WTC11 (cell line): ENCODE measurements at regions not wholly inside any gene's neighbourhood (a gene's known extent, or its start where the extent isn't known, plus 50 kb on each side); places are given as distances from the start of the nearest gene placed in this dataset.
A peak's percentile ranks its signal among the peaks of the same experiment; 100 is the strongest.

Experiments used
- ATAC-seq: fragments of 200-7000 bp; cut with Tn5 transposase; 2 replicates; pipeline ENCODE4 v1.10.0; 2021; ENCODE audit warnings: mild to moderate bottlenecking, moderate library complexity
- CTCF ChIA-PET: fragments of 300-600 bp; sonication (Branson Sonifier 250); formaldehyde crosslinking; loops from one replicate; lab custom pipeline; 2021; ENCODE audit warnings: antibody characterized with exemption; lab: Charles Lee
- POLR2A ChIA-PET: fragments of 350-600 bp; sonication (Branson Sonifier 250); formaldehyde crosslinking; loops from one replicate; lab custom pipeline; 2021; ENCODE audit warnings: antibody characterized with exemption; lab: Charles Lee
- DNase-seq: peaks from one replicate; pipeline ENCODE4 v3.0.0; 2021; ENCODE audit warnings: low spot score
- H3K27ac Mint-ChIP-seq: 2 replicates; pipeline ENCODE4 v1.8.0; 2021; ENCODE audit warnings: mixed read lengths
- H3K27me3 Mint-ChIP-seq: 2 replicates; pipeline ENCODE4 v1.8.0; 2021; ENCODE audit warnings: low read depth, mild to moderate bottlenecking, moderate library complexity, mixed read lengths
- H3K36me3 Mint-ChIP-seq: 2 replicates; pipeline ENCODE4 v1.8.0; 2021; ENCODE audit warnings: mixed read lengths
- H3K4me1 Mint-ChIP-seq: 2 replicates; pipeline ENCODE4 v1.8.0; 2022; ENCODE audit warnings: mixed read lengths
- H3K4me3 Mint-ChIP-seq: 2 replicates; pipeline ENCODE4 v1.8.0; 2021; ENCODE audit warnings: mild to moderate bottlenecking, moderate library complexity, mixed read lengths
- H3K9me3 Mint-ChIP-seq: 2 replicates; pipeline ENCODE4 v1.8.0; 2021; ENCODE audit warnings: mixed read lengths
- CBFB ChIP-seq: sonication (generic); formaldehyde crosslinking; IDR thresholded peaks from 2 replicates; pipeline ENCODE4 v1.8.1; 2022; ENCODE audit warnings: mild to moderate bottlenecking, low read depth, missing genetic modification reagents
- CREB1 ChIP-seq: sonication (generic); formaldehyde crosslinking; IDR thresholded peaks from 2 replicates; pipeline ENCODE4 v1.8.0; 2023; ENCODE audit warnings: mild to moderate bottlenecking, missing genetic modification reagents
- CREM ChIP-seq: sonication (generic); formaldehyde crosslinking; IDR thresholded peaks from 2 replicates; pipeline ENCODE4 v1.8.1; 2022; ENCODE audit warnings: mild to moderate bottlenecking, missing genetic modification reagents, moderate library complexity
- GABPB1 ChIP-seq: sonication (generic); formaldehyde crosslinking; IDR thresholded peaks from 2 replicates; pipeline ENCODE4 v1.8.1; 2023; ENCODE audit warnings: mild to moderate bottlenecking, missing genetic modification reagents
- GRHL2 ChIP-seq: fragments of 250-450 bp; sonication (Bioruptor Pico); IDR thresholded peaks from 2 replicates; pipeline ENCODE4 v1.8.0; 2022; ENCODE audit warnings: mild to moderate bottlenecking, moderate library complexity; ENCODE audit not compliant: insufficient replicate concordance, severe bottlenecking
- MYBL2 ChIP-seq: sonication (generic); formaldehyde crosslinking; IDR thresholded peaks from 2 replicates; pipeline ENCODE4 v1.8.1; 2023; ENCODE audit warnings: mild to moderate bottlenecking, moderate library complexity, missing genetic modification reagents
- NR1H2 ChIP-seq: sonication (generic); formaldehyde crosslinking; IDR thresholded peaks from 2 replicates; pipeline ENCODE4 v1.9.0; 2021; ENCODE audit warnings: mild to moderate bottlenecking, moderate library complexity, missing genetic modification reagents
- NR3C1 ChIP-seq: sonication (generic); formaldehyde crosslinking; conservative IDR thresholded peaks from 2 replicates; pipeline ENCODE4 v1.8.1; 2023; ENCODE audit warnings: low read depth, mild to moderate bottlenecking, missing genetic modification reagents
- SMAD3 ChIP-seq: sonication (generic); formaldehyde crosslinking; IDR thresholded peaks from 2 replicates; pipeline ENCODE4 v1.8.0; 2022; ENCODE audit warnings: missing genetic modification reagents, mild to moderate bottlenecking, borderline replicate concordance
- ZNF138 ChIP-seq: sonication (generic); formaldehyde crosslinking; conservative IDR thresholded peaks from 2 replicates; pipeline ENCODE4 v1.8.1; 2022; ENCODE audit warnings: mild to moderate bottlenecking, moderate library complexity, missing genetic modification reagents
- TF ChIP-seq, protein P1 (sequence below): sonication (generic); formaldehyde crosslinking; IDR thresholded peaks from 2 replicates; pipeline ENCODE4 v1.8.1; 2023; ENCODE audit warnings: mild to moderate bottlenecking, moderate library complexity, missing genetic modification reagents
- TF ChIP-seq, protein P2 (sequence below): fragments of 250-450 bp; sonication (Bioruptor Pico); IDR thresholded peaks from 2 replicates; pipeline ENCODE4 v1.9.0; 2021; ENCODE audit warnings: moderate library complexity, mild to moderate bottlenecking, inconsistent platforms, borderline replicate concordance
- TF ChIP-seq, protein P3 (sequence below): sonication (generic); formaldehyde crosslinking; IDR thresholded peaks from 2 replicates; pipeline ENCODE4 v1.8.0; 2022; ENCODE audit warnings: missing genetic modification reagents
- TF ChIP-seq, protein P4 (sequence below): sonication (generic); formaldehyde crosslinking; IDR thresholded peaks from 2 replicates; pipeline ENCODE4 v1.8.0; 2023; ENCODE audit warnings: mild to moderate bottlenecking, missing genetic modification reagents
- TF ChIP-seq, protein P5 (sequence below): fragments of 200-600 bp; IDR thresholded peaks from 2 replicates; pipeline ENCODE4 v1.8.0; 2022; ENCODE audit warnings: antibody characterized with exemption
- TF ChIP-seq, protein P6 (sequence below): sonication (generic); formaldehyde crosslinking; IDR thresholded peaks from 2 replicates; pipeline ENCODE4 v1.8.1; 2022; ENCODE audit warnings: missing genetic modification reagents, borderline replicate concordance
- TF ChIP-seq, protein P7 (sequence below): fragments of 250-450 bp; sonication (Bioruptor Pico); IDR thresholded peaks from 2 replicates; pipeline ENCODE4 v1.9.0; 2021; ENCODE audit warnings: mild to moderate bottlenecking
- TF ChIP-seq, protein P8 (sequence below): sonication (generic); formaldehyde crosslinking; IDR thresholded peaks from 2 replicates; pipeline ENCODE4 v1.8.1; 2022; ENCODE audit warnings: mild to moderate bottlenecking, moderate library complexity, missing genetic modification reagents
- TF ChIP-seq, protein P9 (sequence below): fragments of 250-450 bp; sonication (Bioruptor Pico); IDR thresholded peaks from 2 replicates; pipeline ENCODE4 v1.9.0; 2021; ENCODE audit warnings: mild to moderate bottlenecking, borderline replicate concordance

DNA sequence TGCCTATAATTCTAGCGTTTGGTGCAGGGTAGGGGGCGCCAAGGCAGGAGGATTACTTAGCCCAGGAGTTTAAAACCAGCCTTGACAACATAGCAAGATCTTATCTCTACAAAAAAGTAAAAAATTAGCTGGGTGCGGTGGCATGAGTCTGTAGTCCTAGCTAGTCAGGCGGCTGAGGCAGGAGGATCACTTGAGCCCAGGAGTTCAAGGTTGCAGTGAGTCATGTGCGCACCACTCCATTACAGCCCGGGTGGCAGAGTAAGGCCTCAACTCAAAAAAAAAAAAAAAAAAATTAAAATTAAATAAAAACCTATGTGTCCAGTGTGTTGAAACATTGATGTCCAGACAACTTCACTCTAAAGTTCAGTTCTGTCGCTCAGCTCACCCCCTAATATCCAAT is 78.2 kb upstream of the SOX2 start:
- no peaks in the 10 kb centered on the region for H3K27me3 Mint-ChIP-seq
- no peaks in the 10 kb centered on the region for H3K4me1 Mint-ChIP-seq
- CTCF ChIA-PET = interaction anchor here (0.6 to 1.3 kb wide), 7 partner anchors 23 to 489 kb away, joined by 3 to 5 read pairs (median 4); no protein-coding TSS in a partner anchor
- no peak overlapping the region for H3K4me3 Mint-ChIP-seq
- TF ChIP-seq NR1H2 (CRISPR knock-in tag) (no peak), MYBL2 (CRISPR knock-in tag) (no peak), NR3C1 (CRISPR knock-in tag) (no peak), GABPB1 (CRISPR knock-in tag) (no peak), CREM (CRISPR knock-in tag) (no peak), GRHL2 (CRISPR knock-in tag) (no peak), CREB1 (CRISPR knock-in tag) (no peak), ZNF138 (CRISPR knock-in tag) (no peak), SMAD3 (CRISPR knock-in tag) (no peak), CBFB (no peak)
- TF ChIP-seq, protein P1, sequence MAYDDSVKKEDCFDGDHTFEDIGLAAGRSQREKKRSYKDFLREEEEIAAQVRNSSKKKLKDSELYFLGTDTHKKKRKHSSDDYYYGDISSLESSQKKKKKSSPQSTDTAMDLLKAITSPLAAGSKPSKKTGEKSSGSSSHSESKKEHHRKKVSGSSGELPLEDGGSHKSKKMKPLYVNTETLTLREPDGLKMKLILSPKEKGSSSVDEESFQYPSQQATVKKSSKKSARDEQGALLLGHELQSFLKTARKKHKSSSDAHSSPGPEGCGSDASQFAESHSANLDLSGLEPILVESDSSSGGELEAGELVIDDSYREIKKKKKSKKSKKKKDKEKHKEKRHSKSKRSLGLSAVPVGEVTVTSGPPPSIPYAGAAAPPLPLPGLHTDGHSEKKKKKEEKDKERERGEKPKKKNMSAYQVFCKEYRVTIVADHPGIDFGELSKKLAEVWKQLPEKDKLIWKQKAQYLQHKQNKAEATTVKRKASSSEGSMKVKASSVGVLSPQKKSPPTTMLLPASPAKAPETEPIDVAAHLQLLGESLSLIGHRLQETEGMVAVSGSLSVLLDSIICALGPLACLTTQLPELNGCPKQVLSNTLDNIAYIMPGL (CRISPR knock-in tag) = no peak
- TF ChIP-seq, protein P2, sequence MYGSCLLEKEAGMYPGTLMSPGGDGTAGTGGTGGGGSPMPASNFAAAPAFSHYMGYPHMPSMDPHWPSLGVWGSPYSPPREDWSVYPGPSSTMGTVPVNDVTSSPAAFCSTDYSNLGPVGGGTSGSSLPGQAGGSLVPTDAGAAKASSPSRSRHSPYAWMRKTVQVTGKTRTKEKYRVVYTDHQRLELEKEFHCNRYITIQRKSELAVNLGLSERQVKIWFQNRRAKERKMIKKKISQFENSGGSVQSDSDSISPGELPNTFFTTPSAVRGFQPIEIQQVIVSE (CRISPR knock-in tag) = no peak
- TF ChIP-seq, protein P3, sequence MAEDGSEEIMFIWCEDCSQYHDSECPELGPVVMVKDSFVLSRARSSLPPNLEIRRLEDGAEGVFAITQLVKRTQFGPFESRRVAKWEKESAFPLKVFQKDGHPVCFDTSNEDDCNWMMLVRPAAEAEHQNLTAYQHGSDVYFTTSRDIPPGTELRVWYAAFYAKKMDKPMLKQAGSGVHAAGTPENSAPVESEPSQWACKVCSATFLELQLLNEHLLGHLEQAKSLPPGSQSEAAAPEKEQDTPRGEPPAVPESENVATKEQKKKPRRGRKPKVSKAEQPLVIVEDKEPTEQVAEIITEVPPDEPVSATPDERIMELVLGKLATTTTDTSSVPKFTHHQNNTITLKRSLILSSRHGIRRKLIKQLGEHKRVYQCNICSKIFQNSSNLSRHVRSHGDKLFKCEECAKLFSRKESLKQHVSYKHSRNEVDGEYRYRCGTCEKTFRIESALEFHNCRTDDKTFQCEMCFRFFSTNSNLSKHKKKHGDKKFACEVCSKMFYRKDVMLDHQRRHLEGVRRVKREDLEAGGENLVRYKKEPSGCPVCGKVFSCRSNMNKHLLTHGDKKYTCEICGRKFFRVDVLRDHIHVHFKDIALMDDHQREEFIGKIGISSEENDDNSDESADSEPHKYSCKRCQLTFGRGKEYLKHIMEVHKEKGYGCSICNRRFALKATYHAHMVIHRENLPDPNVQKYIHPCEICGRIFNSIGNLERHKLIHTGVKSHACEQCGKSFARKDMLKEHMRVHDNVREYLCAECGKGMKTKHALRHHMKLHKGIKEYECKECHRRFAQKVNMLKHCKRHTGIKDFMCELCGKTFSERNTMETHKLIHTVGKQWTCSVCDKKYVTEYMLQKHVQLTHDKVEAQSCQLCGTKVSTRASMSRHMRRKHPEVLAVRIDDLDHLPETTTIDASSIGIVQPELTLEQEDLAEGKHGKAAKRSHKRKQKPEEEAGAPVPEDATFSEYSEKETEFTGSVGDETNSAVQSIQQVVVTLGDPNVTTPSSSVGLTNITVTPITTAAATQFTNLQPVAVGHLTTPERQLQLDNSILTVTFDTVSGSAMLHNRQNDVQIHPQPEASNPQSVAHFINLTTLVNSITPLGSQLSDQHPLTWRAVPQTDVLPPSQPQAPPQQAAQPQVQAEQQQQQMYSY (CRISPR knock-in tag) = no peak
- TF ChIP-seq, protein P4, sequence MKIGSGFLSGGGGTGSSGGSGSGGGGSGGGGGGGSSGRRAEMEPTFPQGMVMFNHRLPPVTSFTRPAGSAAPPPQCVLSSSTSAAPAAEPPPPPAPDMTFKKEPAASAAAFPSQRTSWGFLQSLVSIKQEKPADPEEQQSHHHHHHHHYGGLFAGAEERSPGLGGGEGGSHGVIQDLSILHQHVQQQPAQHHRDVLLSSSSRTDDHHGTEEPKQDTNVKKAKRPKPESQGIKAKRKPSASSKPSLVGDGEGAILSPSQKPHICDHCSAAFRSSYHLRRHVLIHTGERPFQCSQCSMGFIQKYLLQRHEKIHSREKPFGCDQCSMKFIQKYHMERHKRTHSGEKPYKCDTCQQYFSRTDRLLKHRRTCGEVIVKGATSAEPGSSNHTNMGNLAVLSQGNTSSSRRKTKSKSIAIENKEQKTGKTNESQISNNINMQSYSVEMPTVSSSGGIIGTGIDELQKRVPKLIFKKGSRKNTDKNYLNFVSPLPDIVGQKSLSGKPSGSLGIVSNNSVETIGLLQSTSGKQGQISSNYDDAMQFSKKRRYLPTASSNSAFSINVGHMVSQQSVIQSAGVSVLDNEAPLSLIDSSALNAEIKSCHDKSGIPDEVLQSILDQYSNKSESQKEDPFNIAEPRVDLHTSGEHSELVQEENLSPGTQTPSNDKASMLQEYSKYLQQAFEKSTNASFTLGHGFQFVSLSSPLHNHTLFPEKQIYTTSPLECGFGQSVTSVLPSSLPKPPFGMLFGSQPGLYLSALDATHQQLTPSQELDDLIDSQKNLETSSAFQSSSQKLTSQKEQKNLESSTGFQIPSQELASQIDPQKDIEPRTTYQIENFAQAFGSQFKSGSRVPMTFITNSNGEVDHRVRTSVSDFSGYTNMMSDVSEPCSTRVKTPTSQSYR (CRISPR knock-in tag) = no peak
- TF ChIP-seq, protein P5, sequence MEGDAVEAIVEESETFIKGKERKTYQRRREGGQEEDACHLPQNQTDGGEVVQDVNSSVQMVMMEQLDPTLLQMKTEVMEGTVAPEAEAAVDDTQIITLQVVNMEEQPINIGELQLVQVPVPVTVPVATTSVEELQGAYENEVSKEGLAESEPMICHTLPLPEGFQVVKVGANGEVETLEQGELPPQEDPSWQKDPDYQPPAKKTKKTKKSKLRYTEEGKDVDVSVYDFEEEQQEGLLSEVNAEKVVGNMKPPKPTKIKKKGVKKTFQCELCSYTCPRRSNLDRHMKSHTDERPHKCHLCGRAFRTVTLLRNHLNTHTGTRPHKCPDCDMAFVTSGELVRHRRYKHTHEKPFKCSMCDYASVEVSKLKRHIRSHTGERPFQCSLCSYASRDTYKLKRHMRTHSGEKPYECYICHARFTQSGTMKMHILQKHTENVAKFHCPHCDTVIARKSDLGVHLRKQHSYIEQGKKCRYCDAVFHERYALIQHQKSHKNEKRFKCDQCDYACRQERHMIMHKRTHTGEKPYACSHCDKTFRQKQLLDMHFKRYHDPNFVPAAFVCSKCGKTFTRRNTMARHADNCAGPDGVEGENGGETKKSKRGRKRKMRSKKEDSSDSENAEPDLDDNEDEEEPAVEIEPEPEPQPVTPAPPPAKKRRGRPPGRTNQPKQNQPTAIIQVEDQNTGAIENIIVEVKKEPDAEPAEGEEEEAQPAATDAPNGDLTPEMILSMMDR = no peak
- TF ChIP-seq, protein P6, sequence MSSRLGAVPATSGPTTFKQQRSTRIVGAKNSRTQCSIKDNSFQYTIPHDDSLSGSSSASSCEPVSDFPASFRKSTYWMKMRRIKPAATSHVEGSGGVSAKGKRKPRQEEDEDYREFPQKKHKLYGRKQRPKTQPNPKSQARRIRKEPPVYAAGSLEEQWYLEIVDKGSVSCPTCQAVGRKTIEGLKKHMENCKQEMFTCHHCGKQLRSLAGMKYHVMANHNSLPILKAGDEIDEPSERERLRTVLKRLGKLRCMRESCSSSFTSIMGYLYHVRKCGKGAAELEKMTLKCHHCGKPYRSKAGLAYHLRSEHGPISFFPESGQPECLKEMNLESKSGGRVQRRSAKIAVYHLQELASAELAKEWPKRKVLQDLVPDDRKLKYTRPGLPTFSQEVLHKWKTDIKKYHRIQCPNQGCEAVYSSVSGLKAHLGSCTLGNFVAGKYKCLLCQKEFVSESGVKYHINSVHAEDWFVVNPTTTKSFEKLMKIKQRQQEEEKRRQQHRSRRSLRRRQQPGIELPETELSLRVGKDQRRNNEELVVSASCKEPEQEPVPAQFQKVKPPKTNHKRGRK (CRISPR knock-in tag) = no peak
- TF ChIP-seq, protein P7, sequence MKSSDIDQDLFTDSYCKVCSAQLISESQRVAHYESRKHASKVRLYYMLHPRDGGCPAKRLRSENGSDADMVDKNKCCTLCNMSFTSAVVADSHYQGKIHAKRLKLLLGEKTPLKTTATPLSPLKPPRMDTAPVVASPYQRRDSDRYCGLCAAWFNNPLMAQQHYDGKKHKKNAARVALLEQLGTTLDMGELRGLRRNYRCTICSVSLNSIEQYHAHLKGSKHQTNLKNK (CRISPR knock-in tag) = no peak
- TF ChIP-seq, protein P8, sequence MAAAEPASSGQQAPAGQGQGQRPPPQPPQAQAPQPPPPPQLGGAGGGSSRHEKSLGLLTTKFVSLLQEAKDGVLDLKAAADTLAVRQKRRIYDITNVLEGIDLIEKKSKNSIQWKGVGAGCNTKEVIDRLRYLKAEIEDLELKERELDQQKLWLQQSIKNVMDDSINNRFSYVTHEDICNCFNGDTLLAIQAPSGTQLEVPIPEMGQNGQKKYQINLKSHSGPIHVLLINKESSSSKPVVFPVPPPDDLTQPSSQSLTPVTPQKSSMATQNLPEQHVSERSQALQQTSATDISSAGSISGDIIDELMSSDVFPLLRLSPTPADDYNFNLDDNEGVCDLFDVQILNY = no peak
- TF ChIP-seq, protein P9, sequence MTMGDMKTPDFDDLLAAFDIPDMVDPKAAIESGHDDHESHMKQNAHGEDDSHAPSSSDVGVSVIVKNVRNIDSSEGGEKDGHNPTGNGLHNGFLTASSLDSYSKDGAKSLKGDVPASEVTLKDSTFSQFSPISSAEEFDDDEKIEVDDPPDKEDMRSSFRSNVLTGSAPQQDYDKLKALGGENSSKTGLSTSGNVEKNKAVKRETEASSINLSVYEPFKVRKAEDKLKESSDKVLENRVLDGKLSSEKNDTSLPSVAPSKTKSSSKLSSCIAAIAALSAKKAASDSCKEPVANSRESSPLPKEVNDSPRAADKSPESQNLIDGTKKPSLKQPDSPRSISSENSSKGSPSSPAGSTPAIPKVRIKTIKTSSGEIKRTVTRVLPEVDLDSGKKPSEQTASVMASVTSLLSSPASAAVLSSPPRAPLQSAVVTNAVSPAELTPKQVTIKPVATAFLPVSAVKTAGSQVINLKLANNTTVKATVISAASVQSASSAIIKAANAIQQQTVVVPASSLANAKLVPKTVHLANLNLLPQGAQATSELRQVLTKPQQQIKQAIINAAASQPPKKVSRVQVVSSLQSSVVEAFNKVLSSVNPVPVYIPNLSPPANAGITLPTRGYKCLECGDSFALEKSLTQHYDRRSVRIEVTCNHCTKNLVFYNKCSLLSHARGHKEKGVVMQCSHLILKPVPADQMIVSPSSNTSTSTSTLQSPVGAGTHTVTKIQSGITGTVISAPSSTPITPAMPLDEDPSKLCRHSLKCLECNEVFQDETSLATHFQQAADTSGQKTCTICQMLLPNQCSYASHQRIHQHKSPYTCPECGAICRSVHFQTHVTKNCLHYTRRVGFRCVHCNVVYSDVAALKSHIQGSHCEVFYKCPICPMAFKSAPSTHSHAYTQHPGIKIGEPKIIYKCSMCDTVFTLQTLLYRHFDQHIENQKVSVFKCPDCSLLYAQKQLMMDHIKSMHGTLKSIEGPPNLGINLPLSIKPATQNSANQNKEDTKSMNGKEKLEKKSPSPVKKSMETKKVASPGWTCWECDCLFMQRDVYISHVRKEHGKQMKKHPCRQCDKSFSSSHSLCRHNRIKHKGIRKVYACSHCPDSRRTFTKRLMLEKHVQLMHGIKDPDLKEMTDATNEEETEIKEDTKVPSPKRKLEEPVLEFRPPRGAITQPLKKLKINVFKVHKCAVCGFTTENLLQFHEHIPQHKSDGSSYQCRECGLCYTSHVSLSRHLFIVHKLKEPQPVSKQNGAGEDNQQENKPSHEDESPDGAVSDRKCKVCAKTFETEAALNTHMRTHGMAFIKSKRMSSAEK (CRISPR knock-in tag) = no peak
- TF ChIP-seq, all 79 proteins: peak for 0
- Mint-ChIP-seq H3K36me3 (no peaks in the 10 kb centered on the region), H3K9me3 (0 out of 2 replicates have a peak, but pooled peaks cover 3% of the 10 kb centered on the region), H3K27ac (no peak overlapping the region)
- POLR2A ChIA-PET = no interaction called here
- DNase-seq (no peak), ATAC-seq (peak; percentile 46)
